ENCODE measurements at regions not wholly inside any gene's neighbourhood (a gene's known extent, or its start where the extent isn't known, plus 50 kb on each side); places are given as distances from the start of the nearest gene placed in this dataset.

DNA sequence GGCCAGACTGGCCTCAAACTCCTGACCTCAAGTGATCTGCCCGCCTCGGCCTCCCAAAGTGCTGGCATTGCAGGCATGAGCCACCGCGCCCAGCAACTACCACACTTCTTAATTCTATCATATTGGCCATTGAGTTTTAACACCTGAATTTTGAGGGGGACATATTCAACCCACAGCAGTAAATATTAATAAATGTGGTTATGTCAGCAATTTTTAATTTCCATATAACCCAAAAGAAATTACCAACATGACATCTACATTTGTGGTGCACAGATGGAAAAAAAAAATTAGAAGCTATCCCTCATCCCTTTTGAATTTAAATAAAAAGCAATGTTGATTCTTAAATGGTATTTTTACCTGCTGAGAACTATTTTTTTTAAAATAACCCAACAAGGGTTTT is 88.7 kb downstream of the SLITRK6 start:
- intact Hi-C loops (cut with micrococcal nuclease), result no loop called here
- Mint-ChIP-seq H3K36me3 (ENCODE audit: low read depth) (no peaks in the 10 kb centered on the region), H3K9me3 (peaks cover 8% of the 10 kb centered on the region), H3K4me1 (no peaks in the 10 kb centered on the region), H3K27ac (no peak overlapping the region), H3K27me3 (no peaks in the 10 kb centered on the region), H3K4me3 (no peak overlapping the region)
- ATAC-seq (ENCODE audit: low read depth) (no peak), DNase-seq (no peak)
- TF ChIP-seq, protein P1, sequence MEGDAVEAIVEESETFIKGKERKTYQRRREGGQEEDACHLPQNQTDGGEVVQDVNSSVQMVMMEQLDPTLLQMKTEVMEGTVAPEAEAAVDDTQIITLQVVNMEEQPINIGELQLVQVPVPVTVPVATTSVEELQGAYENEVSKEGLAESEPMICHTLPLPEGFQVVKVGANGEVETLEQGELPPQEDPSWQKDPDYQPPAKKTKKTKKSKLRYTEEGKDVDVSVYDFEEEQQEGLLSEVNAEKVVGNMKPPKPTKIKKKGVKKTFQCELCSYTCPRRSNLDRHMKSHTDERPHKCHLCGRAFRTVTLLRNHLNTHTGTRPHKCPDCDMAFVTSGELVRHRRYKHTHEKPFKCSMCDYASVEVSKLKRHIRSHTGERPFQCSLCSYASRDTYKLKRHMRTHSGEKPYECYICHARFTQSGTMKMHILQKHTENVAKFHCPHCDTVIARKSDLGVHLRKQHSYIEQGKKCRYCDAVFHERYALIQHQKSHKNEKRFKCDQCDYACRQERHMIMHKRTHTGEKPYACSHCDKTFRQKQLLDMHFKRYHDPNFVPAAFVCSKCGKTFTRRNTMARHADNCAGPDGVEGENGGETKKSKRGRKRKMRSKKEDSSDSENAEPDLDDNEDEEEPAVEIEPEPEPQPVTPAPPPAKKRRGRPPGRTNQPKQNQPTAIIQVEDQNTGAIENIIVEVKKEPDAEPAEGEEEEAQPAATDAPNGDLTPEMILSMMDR (IDR thresholded peaks at IDR 0.05), result no peak
- ChIA-PET POLR2A (no interaction called here), CTCF (no interaction called here)

DNA sequence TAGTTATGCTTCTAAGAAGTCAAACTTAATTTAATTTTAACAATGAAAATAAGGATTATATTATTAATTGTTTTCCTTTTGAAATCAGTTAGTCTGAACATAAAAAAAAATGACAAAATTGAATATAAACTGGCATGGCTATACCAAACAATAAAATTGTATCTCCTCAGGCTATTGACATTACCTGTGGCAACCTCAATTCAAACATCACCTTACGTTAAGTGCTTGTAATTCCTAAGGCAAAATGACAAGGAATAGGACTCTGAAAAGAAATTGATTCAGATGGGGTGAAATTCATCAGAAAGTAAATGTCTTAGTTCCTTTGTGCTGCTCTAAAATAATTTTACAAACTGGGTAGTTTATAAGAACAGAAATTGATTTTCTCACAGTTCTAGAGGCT is 89.5 kb downstream of the SLITRK6 start:
- Mint-ChIP-seq H3K27ac (no peak overlapping the region), H3K9me3 (peaks cover 7% of the 10 kb centered on the region), H3K27me3 (no peaks in the 10 kb centered on the region), H3K4me3 (no peak overlapping the region), H3K4me1 (no peaks in the 10 kb centered on the region), H3K36me3 (ENCODE audit: low read depth) (no peaks in the 10 kb centered on the region)
- DNase-seq, result no peak
- TF ChIP-seq, protein P1 (IDR thresholded peaks at IDR 0.05), result no peak
- POLR2A ChIA-PET, result no interaction called here
- ATAC-seq (ENCODE audit: low read depth), result no peak
- CTCF ChIA-PET, result no interaction called here
- intact Hi-C loops (cut with micrococcal nuclease), result no loop called here

DNA sequence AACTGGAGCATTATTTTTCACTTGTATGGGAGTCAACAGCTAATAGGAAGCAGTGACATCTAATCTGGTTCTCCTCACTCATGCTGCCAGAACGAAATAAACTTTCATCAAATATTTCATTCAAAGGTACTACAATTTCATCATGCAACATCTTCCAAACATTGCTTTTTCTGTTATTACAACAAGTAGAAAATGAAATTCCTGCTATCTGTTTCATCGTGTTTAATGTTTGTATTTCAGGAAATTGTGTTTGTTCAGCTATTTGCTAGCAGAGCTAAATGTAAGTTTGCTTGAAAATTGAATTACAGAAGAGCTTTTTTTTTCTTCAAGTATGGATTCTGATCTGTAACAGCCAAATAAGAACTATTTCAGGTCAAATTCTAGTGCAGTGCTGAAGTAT is 90.1 kb downstream of the SLITRK6 start:
- ATAC-seq (ENCODE audit: low read depth), result no peak
- ChIA-PET POLR2A (no interaction called here), CTCF (no interaction called here)
- DNase-seq, result no peak
- H3K27me3 Mint-ChIP-seq, result no peaks in the 10 kb centered on the region
- intact Hi-C loops (cut with micrococcal nuclease), result no loop called here
- no peaks in the 10 kb centered on the region for H3K36me3 Mint-ChIP-seq (ENCODE audit: low read depth)
- H3K4me1 Mint-ChIP-seq, result no peaks in the 10 kb centered on the region
- H3K27ac Mint-ChIP-seq, result no peak overlapping the region
- TF ChIP-seq, protein P1 (IDR thresholded peaks at IDR 0.05), result no peak
- H3K4me3 Mint-ChIP-seq, result no peak overlapping the region
- H3K9me3 Mint-ChIP-seq, result peaks cover 7% of the 10 kb centered on the region

DNA sequence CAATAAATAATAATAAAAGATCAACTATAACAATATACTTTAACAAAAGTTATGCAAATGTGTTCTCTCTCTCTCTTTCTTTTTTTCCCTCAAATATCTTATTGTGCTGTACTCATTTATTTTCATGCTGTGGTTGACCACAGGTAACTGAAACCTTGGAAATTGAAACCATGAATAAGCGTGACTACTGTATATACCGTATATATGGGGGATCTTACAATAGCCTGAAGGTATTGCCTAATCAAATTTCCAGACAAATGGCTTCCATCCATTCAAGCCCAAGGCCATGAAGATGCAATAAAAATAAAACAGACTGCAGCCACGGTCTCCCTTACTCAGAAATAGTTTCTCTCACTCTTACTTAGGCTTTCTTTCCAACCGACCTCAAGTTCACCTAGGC is 98.3 kb downstream of the SLITRK6 start:
- no peaks in the 10 kb centered on the region for H3K36me3 Mint-ChIP-seq (ENCODE audit: low read depth)
- no peak overlapping the region for H3K27ac Mint-ChIP-seq
- H3K27me3 Mint-ChIP-seq, result no peaks in the 10 kb centered on the region
- ATAC-seq (ENCODE audit: low read depth) (no peak), DNase-seq (no peak)
- H3K4me1 Mint-ChIP-seq, result no peaks in the 10 kb centered on the region
- H3K9me3 Mint-ChIP-seq, result peaks cover 12% of the 10 kb centered on the region
- H3K4me3 Mint-ChIP-seq, result no peak overlapping the region
- intact Hi-C loops (cut with micrococcal nuclease), result no loop called here
- TF ChIP-seq, protein P1 (IDR thresholded peaks at IDR 0.05), result no peak
- POLR2A ChIA-PET, result no interaction called here
- CTCF ChIA-PET, result no interaction called here

DNA sequence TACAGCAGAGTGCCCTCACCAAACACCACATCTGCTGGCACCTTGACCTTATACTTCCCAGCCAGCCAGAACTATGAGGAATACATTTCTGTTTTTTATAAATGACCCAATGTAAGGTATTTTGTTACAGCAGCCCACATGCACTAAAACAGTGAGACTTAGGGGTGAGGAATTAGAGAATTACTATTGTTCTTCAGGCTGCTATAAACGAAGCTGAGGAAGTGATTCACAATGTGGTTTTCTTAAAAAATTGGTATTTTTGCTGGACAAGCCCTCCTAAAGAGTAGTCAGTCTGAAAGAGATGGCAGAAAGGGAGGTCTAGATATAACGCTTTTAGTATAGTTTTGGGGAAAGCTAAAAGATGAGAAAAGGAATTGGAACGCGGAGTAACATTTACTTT is 101.0 kb downstream of the SLITRK6 start:
- POLR2A ChIA-PET, result no interaction called here
- H3K36me3 Mint-ChIP-seq (ENCODE audit: low read depth), result no peaks in the 10 kb centered on the region
- H3K27me3 Mint-ChIP-seq, result no peaks in the 10 kb centered on the region
- intact Hi-C loops (cut with micrococcal nuclease), result no loop called here
- H3K4me1 Mint-ChIP-seq, result no peaks in the 10 kb centered on the region
- DNase-seq, result no peak
- H3K9me3 Mint-ChIP-seq, result peaks cover 15% of the 10 kb centered on the region
- no peak overlapping the region for H3K4me3 Mint-ChIP-seq
- CTCF ChIA-PET, result no interaction called here
- no peak overlapping the region for H3K27ac Mint-ChIP-seq
- ATAC-seq (ENCODE audit: low read depth), result no peak
- TF ChIP-seq, protein P1 (IDR thresholded peaks at IDR 0.05), result no peak

All from activated B cell treated with CpG ODN at 0.5 μM for 24 hours (primary cell).